ENCODE measurements at regions not wholly inside any gene's neighbourhood (a gene's known extent, or its start where the extent isn't known, plus 50 kb on each side); places are given as distances from the start of the nearest gene placed in this dataset.

DNA sequence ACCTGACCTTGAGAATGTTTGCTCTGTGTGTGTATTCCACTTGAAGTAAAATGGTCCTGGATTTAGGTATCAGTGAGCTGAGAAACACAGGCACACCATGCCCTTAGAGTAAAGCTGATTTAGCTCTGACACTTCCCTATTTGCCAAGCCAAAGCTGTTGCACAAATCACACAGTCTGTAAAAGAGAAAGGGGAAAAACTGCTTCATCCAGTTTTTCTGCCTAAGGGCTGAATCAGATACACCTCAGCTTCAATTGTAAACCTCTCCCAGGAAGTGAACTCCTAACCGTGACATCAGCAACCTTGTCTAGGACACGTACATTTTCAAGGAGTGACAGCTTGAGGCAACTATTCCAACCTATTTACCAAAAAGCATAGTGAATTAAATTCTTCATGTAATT is 150.4 kb downstream of the NR4A2 start:
- TF ChIP-seq, protein P1, sequence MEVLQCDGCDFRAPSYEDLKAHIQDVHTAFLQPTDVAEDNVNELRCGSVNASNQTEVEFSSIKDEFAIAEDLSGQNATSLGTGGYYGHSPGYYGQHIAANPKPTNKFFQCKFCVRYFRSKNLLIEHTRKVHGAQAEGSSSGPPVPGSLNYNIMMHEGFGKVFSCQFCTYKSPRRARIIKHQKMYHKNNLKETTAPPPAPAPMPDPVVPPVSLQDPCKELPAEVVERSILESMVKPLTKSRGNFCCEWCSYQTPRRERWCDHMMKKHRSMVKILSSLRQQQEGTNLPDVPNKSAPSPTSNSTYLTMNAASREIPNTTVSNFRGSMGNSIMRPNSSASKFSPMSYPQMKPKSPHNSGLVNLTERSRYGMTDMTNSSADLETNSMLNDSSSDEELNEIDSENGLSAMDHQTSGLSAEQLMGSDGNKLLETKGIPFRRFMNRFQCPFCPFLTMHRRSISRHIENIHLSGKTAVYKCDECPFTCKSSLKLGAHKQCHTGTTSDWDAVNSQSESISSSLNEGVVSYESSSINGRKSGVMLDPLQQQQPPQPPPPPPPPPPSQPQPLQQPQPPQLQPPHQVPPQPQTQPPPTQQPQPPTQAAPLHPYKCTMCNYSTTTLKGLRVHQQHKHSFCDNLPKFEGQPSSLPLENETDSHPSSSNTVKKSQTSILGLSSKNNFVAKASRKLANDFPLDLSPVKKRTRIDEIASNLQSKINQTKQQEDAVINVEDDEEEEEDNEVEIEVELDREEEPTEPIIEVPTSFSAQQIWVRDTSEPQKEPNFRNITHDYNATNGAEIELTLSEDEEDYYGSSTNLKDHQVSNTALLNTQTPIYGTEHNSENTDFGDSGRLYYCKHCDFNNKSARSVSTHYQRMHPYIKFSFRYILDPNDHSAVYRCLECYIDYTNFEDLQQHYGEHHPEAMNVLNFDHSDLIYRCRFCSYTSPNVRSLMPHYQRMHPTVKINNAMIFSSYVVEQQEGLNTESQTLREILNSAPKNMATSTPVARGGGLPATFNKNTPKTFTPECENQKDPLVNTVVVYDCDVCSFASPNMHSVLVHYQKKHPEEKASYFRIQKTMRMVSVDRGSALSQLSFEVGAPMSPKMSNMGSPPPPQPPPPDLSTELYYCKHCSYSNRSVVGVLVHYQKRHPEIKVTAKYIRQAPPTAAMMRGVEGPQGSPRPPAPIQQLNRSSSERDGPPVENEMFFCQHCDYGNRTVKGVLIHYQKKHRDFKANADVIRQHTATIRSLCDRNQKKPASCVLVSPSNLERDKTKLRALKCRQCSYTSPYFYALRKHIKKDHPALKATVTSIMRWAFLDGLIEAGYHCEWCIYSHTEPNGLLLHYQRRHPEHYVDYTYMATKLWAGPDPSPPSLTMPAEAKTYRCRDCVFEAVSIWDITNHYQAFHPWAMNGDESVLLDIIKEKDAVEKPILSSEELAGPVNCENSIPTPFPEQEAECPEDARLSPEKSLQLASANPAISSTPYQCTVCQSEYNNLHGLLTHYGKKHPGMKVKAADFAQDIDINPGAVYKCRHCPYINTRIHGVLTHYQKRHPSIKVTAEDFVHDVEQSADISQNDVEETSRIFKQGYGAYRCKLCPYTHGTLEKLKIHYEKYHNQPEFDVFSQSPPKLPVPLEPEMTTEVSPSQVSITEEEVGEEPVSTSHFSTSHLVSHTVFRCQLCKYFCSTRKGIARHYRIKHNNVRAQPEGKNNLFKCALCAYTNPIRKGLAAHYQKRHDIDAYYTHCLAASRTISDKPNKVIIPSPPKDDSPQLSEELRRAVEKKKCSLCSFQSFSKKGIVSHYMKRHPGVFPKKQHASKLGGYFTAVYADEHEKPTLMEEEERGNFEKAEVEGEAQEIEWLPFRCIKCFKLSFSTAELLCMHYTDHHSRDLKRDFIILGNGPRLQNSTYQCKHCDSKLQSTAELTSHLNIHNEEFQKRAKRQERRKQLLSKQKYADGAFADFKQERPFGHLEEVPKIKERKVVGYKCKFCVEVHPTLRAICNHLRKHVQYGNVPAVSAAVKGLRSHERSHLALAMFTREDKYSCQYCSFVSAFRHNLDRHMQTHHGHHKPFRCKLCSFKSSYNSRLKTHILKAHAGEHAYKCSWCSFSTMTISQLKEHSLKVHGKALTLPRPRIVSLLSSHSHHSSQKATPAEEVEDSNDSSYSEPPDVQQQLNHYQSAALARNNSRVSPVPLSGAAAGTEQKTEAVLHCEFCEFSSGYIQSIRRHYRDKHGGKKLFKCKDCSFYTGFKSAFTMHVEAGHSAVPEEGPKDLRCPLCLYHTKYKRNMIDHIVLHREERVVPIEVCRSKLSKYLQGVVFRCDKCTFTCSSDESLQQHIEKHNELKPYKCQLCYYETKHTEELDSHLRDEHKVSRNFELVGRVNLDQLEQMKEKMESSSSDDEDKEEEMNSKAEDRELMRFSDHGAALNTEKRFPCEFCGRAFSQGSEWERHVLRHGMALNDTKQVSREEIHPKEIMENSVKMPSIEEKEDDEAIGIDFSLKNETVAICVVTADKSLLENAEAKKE (CRISPR knock-in tag; IDR thresholded peaks at IDR 0.05) = no peak
- TF ChIP-seq JUNB (IDR thresholded peaks at IDR 0.05; ENCODE audit: unreplicated experiment) (no peak), EZH2 (IDR thresholded peaks at IDR 0.05; ENCODE audit: low read depth, unreplicated experiment) (no peak), STAT1 (IDR thresholded peaks at IDR 0.05; ENCODE audit: unreplicated experiment) (no peak), ZNF114 (CRISPR knock-in tag; IDR thresholded peaks at IDR 0.05) (no peak), ZNF331 (CRISPR knock-in tag; IDR thresholded peaks at IDR 0.05; ENCODE audit: low read depth) (no peak), CREB1 (CRISPR knock-in tag; IDR thresholded peaks at IDR 0.05; ENCODE audit: low read depth) (no peak), NANOG (IDR thresholded peaks at IDR 0.05; ENCODE audit: borderline replicate concordance) (no peak), POLR2AphosphoS5 (IDR thresholded peaks at IDR 0.05; ENCODE audit: low read depth) (no peak), EZH2phosphoT487 (IDR thresholded peaks at IDR 0.05; ENCODE audit: unreplicated experiment) (no peak)
- TF ChIP-seq, protein P2, sequence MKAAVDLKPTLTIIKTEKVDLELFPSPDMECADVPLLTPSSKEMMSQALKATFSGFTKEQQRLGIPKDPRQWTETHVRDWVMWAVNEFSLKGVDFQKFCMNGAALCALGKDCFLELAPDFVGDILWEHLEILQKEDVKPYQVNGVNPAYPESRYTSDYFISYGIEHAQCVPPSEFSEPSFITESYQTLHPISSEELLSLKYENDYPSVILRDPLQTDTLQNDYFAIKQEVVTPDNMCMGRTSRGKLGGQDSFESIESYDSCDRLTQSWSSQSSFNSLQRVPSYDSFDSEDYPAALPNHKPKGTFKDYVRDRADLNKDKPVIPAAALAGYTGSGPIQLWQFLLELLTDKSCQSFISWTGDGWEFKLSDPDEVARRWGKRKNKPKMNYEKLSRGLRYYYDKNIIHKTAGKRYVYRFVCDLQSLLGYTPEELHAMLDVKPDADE (IDR thresholded peaks at IDR 0.05) = no peak
- TF ChIP-seq, protein P3, sequence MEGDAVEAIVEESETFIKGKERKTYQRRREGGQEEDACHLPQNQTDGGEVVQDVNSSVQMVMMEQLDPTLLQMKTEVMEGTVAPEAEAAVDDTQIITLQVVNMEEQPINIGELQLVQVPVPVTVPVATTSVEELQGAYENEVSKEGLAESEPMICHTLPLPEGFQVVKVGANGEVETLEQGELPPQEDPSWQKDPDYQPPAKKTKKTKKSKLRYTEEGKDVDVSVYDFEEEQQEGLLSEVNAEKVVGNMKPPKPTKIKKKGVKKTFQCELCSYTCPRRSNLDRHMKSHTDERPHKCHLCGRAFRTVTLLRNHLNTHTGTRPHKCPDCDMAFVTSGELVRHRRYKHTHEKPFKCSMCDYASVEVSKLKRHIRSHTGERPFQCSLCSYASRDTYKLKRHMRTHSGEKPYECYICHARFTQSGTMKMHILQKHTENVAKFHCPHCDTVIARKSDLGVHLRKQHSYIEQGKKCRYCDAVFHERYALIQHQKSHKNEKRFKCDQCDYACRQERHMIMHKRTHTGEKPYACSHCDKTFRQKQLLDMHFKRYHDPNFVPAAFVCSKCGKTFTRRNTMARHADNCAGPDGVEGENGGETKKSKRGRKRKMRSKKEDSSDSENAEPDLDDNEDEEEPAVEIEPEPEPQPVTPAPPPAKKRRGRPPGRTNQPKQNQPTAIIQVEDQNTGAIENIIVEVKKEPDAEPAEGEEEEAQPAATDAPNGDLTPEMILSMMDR (conservative IDR thresholded peaks at IDR 0.05; ENCODE audit: low read depth in 2 of 2) = no peak
- TF ChIP-seq, protein P4, sequence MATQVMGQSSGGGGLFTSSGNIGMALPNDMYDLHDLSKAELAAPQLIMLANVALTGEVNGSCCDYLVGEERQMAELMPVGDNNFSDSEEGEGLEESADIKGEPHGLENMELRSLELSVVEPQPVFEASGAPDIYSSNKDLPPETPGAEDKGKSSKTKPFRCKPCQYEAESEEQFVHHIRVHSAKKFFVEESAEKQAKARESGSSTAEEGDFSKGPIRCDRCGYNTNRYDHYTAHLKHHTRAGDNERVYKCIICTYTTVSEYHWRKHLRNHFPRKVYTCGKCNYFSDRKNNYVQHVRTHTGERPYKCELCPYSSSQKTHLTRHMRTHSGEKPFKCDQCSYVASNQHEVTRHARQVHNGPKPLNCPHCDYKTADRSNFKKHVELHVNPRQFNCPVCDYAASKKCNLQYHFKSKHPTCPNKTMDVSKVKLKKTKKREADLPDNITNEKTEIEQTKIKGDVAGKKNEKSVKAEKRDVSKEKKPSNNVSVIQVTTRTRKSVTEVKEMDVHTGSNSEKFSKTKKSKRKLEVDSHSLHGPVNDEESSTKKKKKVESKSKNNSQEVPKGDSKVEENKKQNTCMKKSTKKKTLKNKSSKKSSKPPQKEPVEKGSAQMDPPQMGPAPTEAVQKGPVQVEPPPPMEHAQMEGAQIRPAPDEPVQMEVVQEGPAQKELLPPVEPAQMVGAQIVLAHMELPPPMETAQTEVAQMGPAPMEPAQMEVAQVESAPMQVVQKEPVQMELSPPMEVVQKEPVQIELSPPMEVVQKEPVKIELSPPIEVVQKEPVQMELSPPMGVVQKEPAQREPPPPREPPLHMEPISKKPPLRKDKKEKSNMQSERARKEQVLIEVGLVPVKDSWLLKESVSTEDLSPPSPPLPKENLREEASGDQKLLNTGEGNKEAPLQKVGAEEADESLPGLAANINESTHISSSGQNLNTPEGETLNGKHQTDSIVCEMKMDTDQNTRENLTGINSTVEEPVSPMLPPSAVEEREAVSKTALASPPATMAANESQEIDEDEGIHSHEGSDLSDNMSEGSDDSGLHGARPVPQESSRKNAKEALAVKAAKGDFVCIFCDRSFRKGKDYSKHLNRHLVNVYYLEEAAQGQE (IDR thresholded peaks at IDR 0.05; ENCODE audit: unreplicated experiment) = no peak
- ATAC-seq (no peak), DNase-seq (ENCODE audit: low spot score) (no peak)
- Histone ChIP-seq H3K4me1 (ENCODE audit: insufficient read depth) (peaks cover 17% of the 10 kb centered on the region), H3F3A (replicated peaks; ENCODE audit: low read depth) (no peaks in the 10 kb centered on the region), H3K4me2 (no peak overlapping the region), H3K36me3 (ENCODE audit: insufficient read depth) (no peaks in the 10 kb centered on the region), H3K4me3 (no peak overlapping the region), H3K27me3 (ENCODE audit: insufficient read depth) (no peaks in the 10 kb centered on the region), H2AFZ (no peak overlapping the region), H3K9me2 (ENCODE audit: insufficient read depth) (no peaks in the 10 kb centered on the region), H3K79me2 (replicated peaks; ENCODE audit: insufficient read depth) (no peaks in the 10 kb centered on the region), H3K27ac (ENCODE audit: low read depth) (no peak overlapping the region), H4K20me1 (replicated peaks; ENCODE audit: insufficient read depth) (no peaks in the 10 kb centered on the region)
- no peaks in the 10 kb centered on the region for H3K27me3 Mint-ChIP-seq (ENCODE audit: insufficient read depth, low read depth, poor library complexity)
- 0 out of 2 replicates have a peak overlapping the region, but pooled peaks have one; percentile 21 for H3K27ac Mint-ChIP-seq
- H3K4me1 Mint-ChIP-seq = peaks cover 18% of the 10 kb centered on the region; the same call in 2 of the 3 replicates
- H3K9me3 Mint-ChIP-seq = no peaks in the 10 kb centered on the region
- no peaks in the 10 kb centered on the region for H3K36me3 Mint-ChIP-seq (ENCODE audit: low read depth)
- H3K4me3 Mint-ChIP-seq = no peak overlapping the region

All from GM23338 (cell line).